HG03575 (cell line): ENCODE measurements at regions not wholly inside any gene's neighbourhood (a gene's known extent, or its start where the extent isn't known, plus 50 kb on each side); places are given as distances from the start of the nearest gene placed in this dataset.

ENCODE experiments used
- ATAC-seq: cut with Tn5 transposase; IDR thresholded peaks from one replicate; pipeline ENCODE4 v1.9.1; 2021; ENCODE audit not compliant: unreplicated experiment, insufficient number of reproducible peaks, low FRiP score; ENCODE audit errors: extremely low read depth

DNA sequence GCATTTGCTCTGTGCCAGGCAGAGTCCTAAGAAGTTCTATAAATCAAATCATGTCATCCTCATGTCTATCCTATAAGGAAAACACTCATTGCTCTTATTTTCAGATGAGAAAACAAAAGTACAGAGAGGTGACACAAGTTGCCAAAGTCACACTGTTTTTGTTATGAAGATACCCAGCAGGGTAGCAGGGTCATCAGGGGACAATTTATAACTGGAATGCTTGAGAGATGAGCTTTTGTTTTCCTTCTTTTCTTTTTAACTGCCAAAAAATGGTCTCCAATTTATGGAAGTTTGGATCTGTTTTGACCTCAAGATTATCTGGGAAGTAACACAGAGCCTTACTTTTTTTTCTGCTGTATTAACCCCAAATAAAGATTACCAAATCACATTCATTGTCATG is 354.1 kb downstream of the SUCLA2 start:
- no peak for ATAC-seq

DNA sequence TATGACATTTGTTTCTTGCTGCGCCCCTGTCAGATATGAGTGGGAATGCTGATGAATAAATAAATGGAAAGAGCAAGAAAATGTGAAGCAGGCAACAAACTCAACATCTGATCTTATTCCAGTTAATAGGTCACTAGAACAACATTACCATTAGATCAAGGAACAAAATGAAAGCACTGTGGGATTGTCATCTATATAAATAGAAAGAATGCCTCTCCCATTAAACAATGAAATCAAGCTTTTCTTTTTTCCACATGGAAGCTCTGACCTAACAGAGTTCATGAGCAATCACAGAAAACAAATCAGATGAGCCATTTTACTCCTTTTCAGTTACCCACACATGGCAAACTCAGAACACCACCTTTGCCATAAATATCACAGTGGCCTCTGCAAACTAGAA is 354.8 kb downstream of the SUCLA2 start:
- no peak for ATAC-seq

DNA sequence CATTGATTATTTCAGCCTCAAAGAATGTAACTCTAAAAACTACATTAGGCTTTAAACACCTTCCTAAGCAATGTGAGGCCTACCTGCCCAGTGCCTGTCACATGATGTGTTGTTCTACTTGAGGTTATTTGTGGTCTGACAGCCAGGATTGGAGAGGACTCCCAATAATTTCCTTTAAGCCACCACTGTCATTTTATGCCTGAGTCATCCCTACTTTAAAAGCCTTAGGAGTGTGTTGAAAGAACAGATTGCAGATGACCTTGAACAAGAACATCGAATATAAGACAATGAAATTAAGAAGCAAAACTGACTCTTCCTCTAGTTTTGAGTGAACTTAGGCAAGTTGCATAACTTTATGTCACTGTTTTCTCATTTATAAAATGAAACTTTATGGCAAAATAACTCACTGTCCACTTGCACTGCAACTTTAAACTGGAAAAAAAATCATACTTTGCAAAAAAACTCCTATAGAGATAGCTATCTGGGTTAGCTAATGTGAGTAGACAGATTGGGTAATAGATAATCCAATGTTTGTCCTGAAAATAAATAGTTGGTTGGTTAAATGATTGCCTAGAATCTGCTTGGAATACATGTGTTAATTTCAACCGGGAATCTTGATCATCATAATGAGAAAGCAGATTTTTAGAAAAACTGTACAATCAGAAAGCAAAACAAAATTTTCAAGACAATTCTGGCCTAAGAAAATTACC is 361.2 kb downstream of the SUCLA2 start:
- ATAC-seq = no peak

DNA sequence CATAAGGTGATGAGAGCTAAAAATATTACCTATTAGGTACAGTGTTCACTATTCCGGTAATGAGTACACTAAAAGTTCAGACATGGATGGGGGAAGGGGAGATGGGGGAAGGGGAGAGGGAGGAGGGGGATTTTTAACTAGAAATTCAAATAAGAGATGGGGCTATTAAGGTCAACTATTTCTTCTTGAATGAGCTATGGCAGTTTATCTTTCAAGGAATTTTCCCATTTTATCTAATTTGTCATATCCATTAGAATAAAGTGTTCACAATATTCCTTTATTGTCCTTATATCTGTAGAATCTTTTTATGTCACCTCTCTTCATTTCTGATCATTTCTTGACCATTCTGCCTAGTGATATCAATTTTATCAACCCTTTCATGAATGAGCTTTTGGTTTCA is 362.4 kb downstream of the SUCLA2 start:
- ATAC-seq = no peak

DNA sequence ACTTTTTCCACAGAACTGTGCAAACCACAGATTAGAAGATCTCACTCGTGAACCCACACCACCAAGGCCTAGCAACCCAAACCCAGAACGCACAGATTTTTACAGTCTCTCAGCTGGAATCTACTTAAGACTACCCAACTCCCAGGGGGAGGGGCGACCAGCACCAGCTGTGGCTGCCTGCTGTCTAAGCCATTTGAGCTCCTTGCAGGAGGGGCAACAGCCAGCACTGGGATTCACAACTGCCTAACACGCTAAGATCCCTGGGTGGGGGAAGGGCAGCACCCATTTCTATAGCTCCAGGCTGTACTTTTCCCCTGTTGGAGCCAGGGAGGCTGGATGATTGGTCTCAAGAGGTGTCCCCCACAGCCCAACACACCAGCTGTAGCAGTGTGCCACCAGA is 368.8 kb downstream of the SUCLA2 start:
- ATAC-seq = no peak

DNA sequence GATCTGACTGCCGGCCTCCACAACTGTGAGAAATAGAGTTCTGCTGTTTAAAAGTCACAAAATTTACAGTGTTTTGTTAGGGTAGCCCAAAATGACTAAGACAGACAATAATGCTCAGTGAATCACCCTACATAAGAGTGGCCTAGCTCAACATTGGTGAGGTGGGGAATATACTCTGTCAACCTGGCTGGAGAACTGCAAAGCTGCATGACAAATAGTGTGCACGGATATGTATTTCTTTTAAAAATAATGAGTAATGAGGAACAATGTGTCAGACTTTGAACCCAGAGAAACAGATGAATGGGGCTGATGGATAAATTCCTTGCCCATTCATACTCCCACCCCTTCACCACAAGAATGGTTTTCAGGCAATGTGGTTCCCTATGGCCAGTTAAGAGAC is 372.4 kb downstream of the SUCLA2 start:
- no peak for ATAC-seq

DNA sequence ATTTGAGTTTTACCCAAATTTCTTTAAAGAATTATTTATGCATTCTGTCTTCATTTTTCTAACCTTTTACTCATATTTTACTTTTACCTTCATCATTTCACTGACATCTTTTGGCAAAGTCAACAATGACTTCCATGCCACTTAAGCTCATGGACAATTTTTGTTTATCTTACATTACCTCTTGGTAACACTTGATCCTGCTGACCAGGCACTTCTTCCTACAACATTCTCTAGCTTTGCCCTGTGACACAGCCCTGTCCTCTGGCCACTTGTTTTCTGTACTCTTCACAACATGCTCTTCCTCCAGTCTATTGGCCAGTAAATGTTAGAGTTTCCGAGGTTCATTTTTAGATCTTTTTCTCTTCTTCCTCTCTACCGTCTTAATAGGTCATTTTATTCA is 377.2 kb downstream of the SUCLA2 start:
- no peak for ATAC-seq

DNA sequence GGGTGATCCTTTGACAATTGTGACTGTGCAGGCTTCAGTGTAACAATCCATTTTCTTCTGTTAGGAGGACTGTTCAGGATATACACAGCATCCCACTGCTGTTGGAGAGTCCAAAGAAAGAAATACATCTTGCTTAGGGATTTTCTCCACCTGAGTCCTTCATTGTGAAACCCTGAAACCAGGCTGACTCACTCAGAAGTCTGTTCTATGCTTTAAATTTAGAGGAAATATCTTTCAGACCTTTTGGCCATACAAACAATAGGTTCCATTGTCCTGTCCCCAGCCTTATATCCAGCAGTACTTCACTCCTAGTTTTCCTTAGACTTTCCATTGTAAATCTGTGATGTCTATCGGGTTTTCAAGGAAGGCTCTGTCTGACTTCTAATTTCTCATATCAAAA is 379.1 kb downstream of the SUCLA2 start:
- no peak for ATAC-seq

DNA sequence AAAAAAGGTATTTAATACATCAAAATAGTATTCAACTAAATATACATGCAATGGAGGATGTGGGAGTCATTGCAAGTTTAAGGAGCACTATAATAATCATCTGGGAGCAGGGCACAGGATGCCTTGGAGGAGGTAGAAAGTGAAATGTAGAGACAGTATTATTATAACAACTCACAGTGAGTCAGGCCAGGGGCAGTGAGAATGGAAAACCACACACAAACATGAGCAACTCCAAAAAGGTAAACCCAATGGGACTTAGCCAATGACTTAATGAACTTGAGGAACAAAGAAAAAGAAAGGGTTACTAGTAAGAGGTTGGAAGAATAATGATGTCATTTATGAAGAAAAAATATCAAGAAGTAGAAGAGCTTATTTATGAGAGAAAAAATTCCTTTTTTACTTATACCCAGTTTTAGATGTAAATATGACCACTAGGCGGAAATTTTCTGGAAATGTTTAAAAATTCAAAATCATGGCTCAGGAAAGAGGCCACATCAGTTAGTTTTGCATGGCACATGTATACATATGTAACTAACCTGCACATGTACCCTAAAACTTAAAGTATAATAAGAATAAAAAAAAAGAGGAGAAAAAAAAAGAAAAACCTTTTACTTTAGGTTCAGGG is 389.3 kb downstream of the SUCLA2 start:
- ATAC-seq = no peak

DNA sequence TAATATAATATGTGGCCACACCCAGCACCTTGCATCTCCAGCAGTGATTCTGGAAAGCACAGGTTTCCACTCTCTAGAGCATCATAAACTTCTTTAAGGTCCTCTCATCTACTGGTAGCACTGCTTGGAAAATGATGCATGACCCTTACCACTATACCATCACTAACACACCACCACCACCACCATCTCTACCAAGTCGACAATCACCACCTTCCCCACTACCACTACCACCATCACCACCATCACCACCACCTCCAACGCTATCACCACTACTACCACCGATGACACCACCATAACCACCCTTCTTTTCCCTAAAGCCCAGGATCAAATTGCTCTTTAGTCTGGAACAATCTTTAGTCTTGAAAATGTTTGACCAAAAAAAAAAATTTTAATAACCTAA is 390.4 kb downstream of the SUCLA2 start:
- ATAC-seq = no peak

DNA sequence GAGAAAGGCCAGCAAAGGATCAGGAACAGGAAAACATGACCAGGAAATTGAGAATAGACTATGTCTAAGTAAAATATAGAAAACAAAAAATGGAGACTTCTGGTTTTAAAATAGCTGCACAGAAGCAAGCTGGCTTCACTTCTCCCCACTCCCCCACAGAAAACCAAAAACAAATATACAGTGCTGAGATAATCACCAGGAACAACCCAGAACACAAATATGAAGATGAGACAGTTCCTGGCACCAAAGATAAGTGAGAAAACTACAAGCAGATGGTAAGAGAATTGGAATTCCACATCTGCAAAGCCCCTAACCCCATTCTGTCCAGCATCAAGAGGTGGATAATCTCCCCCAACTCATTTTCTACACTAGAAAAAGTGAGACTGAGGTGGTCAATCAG is 397.7 kb downstream of the SUCLA2 start:
- ATAC-seq = no peak

DNA sequence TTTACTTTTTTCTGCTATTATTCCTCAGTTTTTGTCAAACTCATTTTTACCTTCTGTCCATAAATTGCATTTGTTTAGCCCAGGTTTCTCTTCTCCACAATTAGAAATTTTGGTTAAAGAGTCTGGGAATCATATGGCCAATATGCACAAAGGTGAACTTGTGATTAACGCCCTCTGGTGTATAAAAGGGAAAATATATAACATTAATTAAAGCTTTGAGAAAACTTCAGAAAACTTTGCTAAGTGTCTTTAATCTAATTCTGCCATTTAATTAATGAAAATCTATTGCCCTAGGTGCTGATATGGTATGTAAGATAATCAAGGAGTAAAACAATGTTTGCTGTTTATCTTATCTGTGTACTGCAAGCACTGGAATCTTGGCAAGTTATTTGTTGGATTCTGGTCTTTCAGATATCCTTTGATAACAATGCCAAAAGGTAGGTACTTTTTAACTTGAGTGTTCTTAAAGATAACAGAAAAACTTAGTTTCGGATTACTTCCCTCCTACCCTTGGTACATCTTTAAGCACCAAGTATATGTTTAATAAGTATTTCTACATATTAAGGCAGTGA is 402.6 kb downstream of the SUCLA2 start:
- no peak for ATAC-seq

DNA sequence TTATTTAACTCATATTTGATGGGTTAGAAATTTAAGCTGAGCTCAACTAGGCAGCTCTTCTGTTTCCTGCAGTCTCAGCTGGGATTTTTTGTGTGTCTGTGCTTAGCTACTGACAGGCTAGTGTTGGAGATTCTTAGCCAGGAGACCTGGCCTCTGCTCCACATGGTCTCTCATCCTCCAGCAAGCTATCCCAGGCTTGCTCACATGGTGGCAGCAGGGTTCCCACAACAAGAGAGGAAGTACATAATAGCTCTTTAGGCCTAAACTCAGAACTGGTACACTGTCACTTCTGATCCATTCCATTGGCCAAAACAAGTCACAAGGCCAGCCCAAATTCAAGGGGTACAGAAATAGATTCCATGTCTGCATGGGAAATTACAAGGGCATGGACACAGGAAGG is 406.2 kb downstream of the SUCLA2 start:
- no peak for ATAC-seq

DNA sequence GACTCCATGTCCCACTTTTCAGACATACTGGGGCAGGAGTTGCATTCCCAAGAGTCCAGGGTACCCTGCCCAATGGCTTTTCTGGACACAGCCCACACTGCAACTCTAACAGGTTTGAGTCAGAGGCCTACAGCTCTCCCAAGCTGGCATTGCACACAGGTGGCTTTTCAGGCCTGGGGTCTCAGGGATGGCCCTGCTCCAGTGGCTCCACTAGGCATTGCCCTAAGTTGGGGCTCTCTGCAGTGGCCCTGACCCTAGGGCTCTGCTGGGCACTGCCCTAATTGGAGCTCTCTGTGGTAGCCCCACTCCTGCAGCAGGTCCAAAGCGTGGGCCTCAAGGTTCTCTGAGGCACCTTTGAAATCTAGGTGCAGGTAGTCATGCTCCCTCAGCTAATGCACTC is 408.8 kb downstream of the SUCLA2 start:
- no peak for ATAC-seq

DNA sequence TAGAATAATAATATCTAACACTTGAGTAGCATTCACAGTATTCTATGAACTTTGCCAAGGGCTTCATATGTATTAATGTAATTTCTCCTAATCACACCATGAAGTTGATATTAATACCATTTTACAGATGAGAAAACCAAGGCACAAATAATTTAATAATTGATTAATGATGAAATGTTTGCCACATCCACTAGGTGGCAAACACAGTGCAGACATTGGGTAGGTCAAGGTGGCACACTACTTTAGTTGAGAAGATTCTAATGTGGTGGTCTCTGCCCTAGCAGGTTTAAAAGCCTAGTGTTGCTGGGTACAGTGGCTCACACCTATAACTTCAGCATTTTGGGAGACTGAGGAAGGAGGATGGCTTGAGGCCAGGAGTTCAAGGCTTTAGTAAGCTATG is 412.4 kb downstream of the SUCLA2 start:
- no peak for ATAC-seq

DNA sequence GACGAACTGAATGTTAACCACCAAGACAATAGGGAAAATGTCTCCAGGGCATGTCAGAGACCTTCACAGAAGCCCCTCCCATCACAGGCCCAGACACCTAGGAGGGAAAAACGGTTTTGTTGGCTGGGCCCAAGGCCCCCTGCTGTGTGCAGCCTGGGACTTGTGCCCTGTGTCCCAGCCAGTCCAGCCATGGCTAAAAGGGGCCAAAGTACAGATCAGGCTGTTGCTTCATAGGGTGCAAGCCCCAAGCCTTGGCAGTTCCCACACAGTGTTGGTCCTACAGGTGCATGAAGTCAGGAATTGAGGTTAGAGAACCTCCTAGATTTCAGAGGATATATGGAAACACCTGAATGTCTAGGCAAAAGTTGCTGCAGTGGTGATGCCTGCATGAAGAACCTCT is 428.7 kb downstream of the SUCLA2 start:
- no peak for ATAC-seq

DNA sequence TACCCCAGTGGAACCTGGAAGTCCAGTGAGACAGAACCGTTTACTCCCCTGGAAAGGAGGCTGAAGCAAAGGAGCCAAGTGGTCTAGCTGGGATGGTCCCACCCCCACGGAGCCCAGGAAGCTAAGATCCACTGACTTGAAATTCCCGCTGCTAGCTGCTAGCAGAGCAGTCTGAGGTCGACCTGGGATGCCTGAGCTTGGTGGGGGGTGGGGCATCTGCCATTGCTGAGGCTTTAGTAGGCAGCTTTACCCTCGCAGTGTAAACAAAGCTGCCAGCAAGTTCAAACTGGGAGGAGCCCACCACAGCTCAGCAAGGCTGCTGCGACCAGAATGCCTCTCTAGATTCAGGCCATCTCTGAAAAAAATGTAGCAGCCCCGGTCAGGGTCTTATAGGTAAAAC is 437.0 kb downstream of the SUCLA2 start:
- no peak for ATAC-seq

DNA sequence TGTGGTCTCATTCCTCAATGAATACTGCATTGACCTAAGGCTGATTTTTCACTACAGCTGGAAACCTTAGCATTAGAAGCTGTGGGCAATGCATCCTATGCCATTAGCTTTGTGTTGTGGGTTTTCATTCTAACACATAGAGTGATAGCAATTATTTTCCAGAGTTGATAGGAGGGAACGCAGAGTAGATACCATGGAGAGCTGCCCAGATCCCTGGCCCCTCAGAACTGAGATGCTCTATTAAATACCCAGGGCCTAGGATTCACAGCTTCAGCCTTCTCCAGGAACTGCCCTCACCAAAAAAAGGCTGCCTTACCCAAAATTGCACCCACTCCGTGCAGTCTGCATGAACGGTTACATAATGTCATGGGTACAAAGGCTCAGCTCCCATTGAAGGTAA is 444.4 kb downstream of the SUCLA2 start:
- ATAC-seq = no peak

DNA sequence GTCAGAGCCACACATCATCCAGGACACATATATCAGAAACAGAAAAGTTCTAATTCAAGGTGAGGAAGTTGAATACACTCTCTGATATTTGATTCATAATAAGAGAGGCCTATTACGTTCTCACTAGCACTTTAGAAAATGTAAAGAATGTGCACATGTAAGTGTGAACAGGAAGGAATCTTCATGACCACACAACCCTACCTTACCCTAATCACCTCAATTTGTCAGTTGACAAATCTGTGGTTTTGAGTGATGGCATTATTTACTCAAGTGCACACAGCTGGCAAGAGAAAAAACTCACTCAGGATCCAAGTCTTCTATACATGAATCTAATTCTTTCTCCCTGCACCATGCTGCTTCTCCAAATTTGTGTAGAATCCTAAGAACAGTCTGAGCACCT is 445.8 kb downstream of the SUCLA2 start:
- no peak for ATAC-seq

DNA sequence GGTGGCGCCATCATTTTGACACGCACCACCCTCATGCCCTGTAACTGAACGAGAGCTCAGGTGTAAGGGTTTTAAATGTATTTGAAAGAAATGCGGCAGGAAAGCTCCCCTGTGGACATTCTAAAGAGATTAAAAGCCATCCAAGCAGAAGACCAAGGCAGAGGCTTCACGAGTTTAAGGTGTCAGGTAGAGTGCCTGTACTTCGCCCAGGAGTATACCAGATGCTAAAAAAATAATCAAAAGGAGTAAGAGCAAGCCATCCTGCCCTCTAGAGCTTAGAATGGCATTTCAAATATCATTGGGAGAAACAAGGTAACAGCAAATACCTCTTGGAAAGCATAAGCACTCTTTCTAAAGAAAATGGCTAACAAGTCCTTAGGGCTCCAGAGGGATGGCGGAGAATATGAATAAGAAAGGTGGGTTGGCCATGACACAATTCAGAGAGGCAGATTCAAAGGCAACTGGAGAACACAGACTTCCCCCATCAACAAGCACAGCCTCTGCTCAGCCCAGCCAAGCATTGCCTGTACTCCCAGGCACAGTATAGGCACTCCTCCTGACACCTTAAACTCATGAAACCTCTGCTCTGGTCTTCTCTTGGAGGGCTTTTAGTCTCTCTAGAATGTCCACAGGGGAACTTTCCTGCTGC is 447.6 kb downstream of the SUCLA2 start:
- no peak for ATAC-seq
